OCI-LY7 (cell line): ENCODE measurements at regions not wholly inside any gene's neighbourhood (a gene's known extent, or its start where the extent isn't known, plus 50 kb on each side); places are given as distances from the start of the nearest gene placed in this dataset.

ENCODE experiments used
- BruUV-seq: library from RNA; stranded (reverse); fragments of 400-500 nt; replicated peaks from 2 replicates; lab custom pipeline; 2021; lab: Mats Ljungman, UMichigan
- CTCF ChIA-PET: fragments of 300-600 bp; sonication (Branson Sonifier 250); formaldehyde crosslinking; loops from one replicate; lab custom pipeline; 2022; ENCODE audit warnings: antibody characterized with exemption; ENCODE audit not compliant: unreplicated experiment; lab: Charles Lee
- POLR2A ChIA-PET: fragments of 300-600 bp; sonication (Branson Sonifier 250); formaldehyde crosslinking; loops from one replicate; lab custom pipeline; 2022; ENCODE audit warnings: antibody characterized with exemption; lab: Charles Lee
- DNase-seq: peaks from one replicate; pipeline ENCODE4 v3.0.0-alpha.2; 2015; ENCODE audit warnings: low spot score
- H2AFZ ChIP-seq: fragments of 200-600 bp; sonication (generic), shearing (Covaris generic); 2 replicates; pipeline ENCODE4 v1.6.1; 2014; ENCODE audit warnings: mild to moderate bottlenecking, antibody characterized with exemption, low read length, moderate library complexity
- H3K27ac ChIP-seq: fragments of 200-600 bp; sonication (generic); 2 replicates; pipeline ENCODE4 v1.5.1; 2014; ENCODE audit warnings: mixed run types, low read depth, mild to moderate bottlenecking, moderate library complexity, low read length, inconsistent platforms; ENCODE audit not compliant: poor library complexity, severe bottlenecking
- H3K36me3 ChIP-seq: fragments of 200-600 bp; sonication (generic); 2 replicates; pipeline ENCODE4 v1.6.1; 2014; ENCODE audit warnings: mild to moderate bottlenecking, antibody characterized with exemption, low read length, moderate library complexity, mixed read lengths; ENCODE audit not compliant: insufficient read depth
- H3K4me1 ChIP-seq: fragments of 200-600 bp; sonication (generic); 2 replicates; pipeline ENCODE4 v1.5.1; 2014; ENCODE audit warnings: mild to moderate bottlenecking, low read length; ENCODE audit not compliant: insufficient read depth, poor library complexity, severe bottlenecking
- H3K4me2 ChIP-seq: fragments of 200-600 bp; sonication (generic); 2 replicates; pipeline ENCODE4 v1.6.1; 2014; ENCODE audit warnings: mild to moderate bottlenecking, low read length
- H3K4me3 ChIP-seq: fragments of 200-600 bp; sonication (generic); 2 replicates; pipeline ENCODE4 v1.5.1; 2014; ENCODE audit warnings: mild to moderate bottlenecking, low read depth, low read length; ENCODE audit not compliant: poor library complexity, severe bottlenecking
- H3K79me2 ChIP-seq: fragments of 200-600 bp; sonication (generic); 2 replicates; pipeline ENCODE4 v1.6.1; 2016; ENCODE audit warnings: low read depth, mild to moderate bottlenecking, low read length, moderate library complexity, mixed read lengths; ENCODE audit not compliant: insufficient read depth
- H3K9me2 ChIP-seq: fragments of 200-600 bp; sonication (generic); 2 replicates; pipeline ENCODE4 v1.6.1; 2016; ENCODE audit warnings: mild to moderate bottlenecking, low read length, mixed read lengths; ENCODE audit not compliant: insufficient read depth
- H3K9me3 ChIP-seq: fragments of 200-600 bp; sonication (generic); 2 replicates; pipeline ENCODE4 v1.6.1; 2014; ENCODE audit warnings: mild to moderate bottlenecking, mixed run types, low read length, mixed read lengths
- H4K20me1 ChIP-seq: fragments of 200-600 bp; sonication (generic); 2 replicates; pipeline ENCODE4 v1.6.1; 2014; ENCODE audit warnings: mild to moderate bottlenecking, antibody characterized with exemption, low read length, moderate library complexity, mixed read lengths; ENCODE audit not compliant: insufficient read depth
- CTCF ChIP-seq: fragments of 200-600 bp; sonication (generic); conservative IDR thresholded peaks from 2 replicates; pipeline ENCODE4 v1.5.1; 2014; ENCODE audit warnings: mild to moderate bottlenecking, antibody characterized with exemption, low read length, moderate library complexity, mixed read lengths
- EZH2phosphoT487 ChIP-seq: fragments of 200-600 bp; sonication (generic); IDR thresholded peaks from 2 replicates; pipeline ENCODE4 v1.6.1; 2018; ENCODE audit warnings: low read depth, borderline replicate concordance, mild to moderate bottlenecking, mixed run types, antibody characterized with exemption, low read length, moderate library complexity, mixed read lengths
- intact Hi-C: fragments of 100-400 bp; cut with micrococcal nuclease; formaldehyde crosslinking; loops from one replicate; pipeline ENCODE4 v1.10.0; 2022; ENCODE audit not compliant: unreplicated experiment

GRCh38 chr1:166594646-166595045 lies 244.6 kb upstream of the POGK start:
- POLR2A ChIA-PET = interaction anchor here (0.7 kb wide), 1 partner anchor 28 kb away, joined by 3 read pairs; no protein-coding TSS in a partner anchor
- Histone ChIP-seq H2AFZ (no peak overlapping the region), H4K20me1 (no peaks in the 10 kb centered on the region), H3K9me3 (no peaks in the 10 kb centered on the region), H3K27ac (no peak overlapping the region), H3K4me3 (no peak overlapping the region), H3K9me2 (no peaks in the 10 kb centered on the region), H3K79me2 (no peaks in the 10 kb centered on the region), H3K4me1 (no peaks in the 10 kb centered on the region), H3K36me3 (no peaks in the 10 kb centered on the region), H3K4me2 (no peak overlapping the region)
- BruUV-seq = no TSS peak
- DNase-seq = no peak
- TF ChIP-seq EZH2phosphoT487 (no peak), CTCF (no peak)
- CTCF ChIA-PET = no interaction called here
- intact Hi-C loops = no loop called here

- ChIA-PET CTCF (no interaction called here), POLR2A (interaction anchor here (0.7 kb wide), 1 partner anchor 631 kb away, joined by 3 read pairs; no protein-coding TSS in a partner anchor)
- H2AFZ ChIP-seq = no peak overlapping the region
- no peak overlapping the region for H3K4me2 ChIP-seq
- intact Hi-C loops = no loop called here
- no peaks in the 10 kb centered on the region for H3K79me2 ChIP-seq
- no peaks in the 10 kb centered on the region for H3K9me3 ChIP-seq
- no TSS peak for BruUV-seq
- no peak for DNase-seq
- H3K9me2 ChIP-seq = no peaks in the 10 kb centered on the region
- H3K27ac ChIP-seq = no peak overlapping the region
- TF ChIP-seq EZH2phosphoT487 (no peak), CTCF (no peak)
- no peak overlapping the region for H3K4me3 ChIP-seq
- H3K36me3 ChIP-seq = no peaks in the 10 kb centered on the region
- no peaks in the 10 kb centered on the region for H4K20me1 ChIP-seq
- H3K4me1 ChIP-seq = no peaks in the 10 kb centered on the region
These were observed 241.8 kb upstream of the POGK start for GRCh38 chr1:166597516-166597915.

GRCh38 chr1:166600574-166600973 lies 238.7 kb upstream of the POGK start:
- H3K36me3 ChIP-seq = no peaks in the 10 kb centered on the region
- no peak overlapping the region for H2AFZ ChIP-seq
- H3K4me2 ChIP-seq = no peak overlapping the region
- no peaks in the 10 kb centered on the region for H3K9me3 ChIP-seq
- H3K27ac ChIP-seq = no peak overlapping the region
- no peak for TF ChIP-seq CTCF
- TF ChIP-seq EZH2phosphoT487 = no peak
- POLR2A ChIA-PET = no interaction called here
- no peak overlapping the region for H3K4me3 ChIP-seq
- intact Hi-C loops = no loop called here
- DNase-seq = no peak
- H4K20me1 ChIP-seq = no peaks in the 10 kb centered on the region
- no peaks in the 10 kb centered on the region for H3K4me1 ChIP-seq
- CTCF ChIA-PET = no interaction called here
- H3K79me2 ChIP-seq = no peaks in the 10 kb centered on the region
- no TSS peak for BruUV-seq
- no peaks in the 10 kb centered on the region for H3K9me2 ChIP-seq
